ENCODE measurements at regions not wholly inside any gene's neighbourhood (a gene's known extent, or its start where the extent isn't known, plus 50 kb on each side); places are given as distances from the start of the nearest gene placed in this dataset.
A peak's percentile ranks its signal among the peaks of the same experiment; 100 is the strongest.
"Not testable (repeated sequence)": the region's sequence is repeated elsewhere in the genome, so short reads cannot be mapped to it uniquely, and the experiment has no call there.

- no peak for DNase-seq (ENCODE audit: low read depth in 1 of 2, low spot score in 1 of 2)
Measured at GRCh38 chr13:26896986-26897668, 136.5 kb upstream of the GPR12 start.

- DNase-seq (ENCODE audit: low read depth in 1 of 2, low spot score in 1 of 2): no peak
Measured at GRCh38 chr13:26895808-26896466, 135.4 kb upstream of the GPR12 start.

GRCh38 chr13:26895081-26895807 is 134.7 kb upstream of the GPR12 start:
- DNase-seq (ENCODE audit: low read depth in 1 of 2, low spot score in 1 of 2): no peak

- no peak for DNase-seq (ENCODE audit: low read depth in 1 of 2, low spot score in 1 of 2)
Measured at GRCh38 chr13:26888632-26889031, 128.0 kb upstream of the GPR12 start.

GRCh38 chr13:26887594-26887993 is 127.0 kb upstream of the GPR12 start:
- DNase-seq (ENCODE audit: low read depth in 1 of 2, low spot score in 1 of 2): no peak

GRCh38 chr13:26883613-26884257 is 123.1 kb upstream of the GPR12 start:
- DNase-seq (ENCODE audit: low read depth in 1 of 2, low spot score in 1 of 2): no peak

GRCh38 chr13:26882731-26883130 is 122.1 kb upstream of the GPR12 start:
- no peak for DNase-seq (ENCODE audit: low read depth in 1 of 2, low spot score in 1 of 2)

GRCh38 chr13:26881154-26881553 is 120.6 kb upstream of the GPR12 start:
- no peak for DNase-seq (ENCODE audit: low read depth in 1 of 2, low spot score in 1 of 2)

- DNase-seq (ENCODE audit: low read depth in 1 of 2, low spot score in 1 of 2): no peak
Measured at GRCh38 chr13:26880735-26881134, 120.1 kb upstream of the GPR12 start.

GRCh38 chr13:26878438-26878837 is 117.9 kb upstream of the GPR12 start:
- DNase-seq (ENCODE audit: low read depth in 1 of 2, low spot score in 1 of 2): no peak

GRCh38 chr13:26873386-26873698 is 112.8 kb upstream of the GPR12 start:
- no peak for DNase-seq (ENCODE audit: low read depth in 1 of 2, low spot score in 1 of 2)

GRCh38 chr13:26872525-26873385 is 112.2 kb upstream of the GPR12 start:
- peak in 1 of 2 donors; percentile 5 for DNase-seq (ENCODE audit: low read depth in 1 of 2, low spot score in 1 of 2)

- no peak for DNase-seq (ENCODE audit: low read depth in 1 of 2, low spot score in 1 of 2)
Measured at GRCh38 chr13:26867451-26868091, 107.0 kb upstream of the GPR12 start.

- no peak for DNase-seq (ENCODE audit: low read depth in 1 of 2, low spot score in 1 of 2)
Measured at GRCh38 chr13:26864576-26864975, 104.0 kb upstream of the GPR12 start.

- DNase-seq (ENCODE audit: low read depth in 1 of 2, low spot score in 1 of 2): no peak
Measured at GRCh38 chr13:26861941-26862340, 101.4 kb upstream of the GPR12 start.

- no peak for DNase-seq (ENCODE audit: low read depth in 1 of 2, low spot score in 1 of 2)
Measured at GRCh38 chr13:26855921-26856320, 95.3 kb upstream of the GPR12 start.

GRCh38 chr13:26855071-26855470 is 94.5 kb upstream of the GPR12 start:
- DNase-seq (ENCODE audit: low read depth in 1 of 2, low spot score in 1 of 2): no peak

GRCh38 chr13:26853323-26853722 is 92.7 kb upstream of the GPR12 start:
- no peak for DNase-seq (ENCODE audit: low read depth in 1 of 2, low spot score in 1 of 2)

- DNase-seq (ENCODE audit: low read depth in 1 of 2, low spot score in 1 of 2): no peak
Measured at GRCh38 chr13:26847281-26847680, 86.7 kb upstream of the GPR12 start.

GRCh38 chr13:26845063-26845462 is 84.5 kb upstream of the GPR12 start:
- not testable (repeated sequence) for DNase-seq (ENCODE audit: low read depth in 1 of 2, low spot score in 1 of 2)

Measured in stimulated activated CD4-positive, alpha-beta T cell treated with anti-CD3 and anti-CD28 coated beads, Interleukin-15, amount 100 ng/mL, for 1 hour (primary cell).